ENCODE measurements at regions not wholly inside any gene's neighbourhood (a gene's known extent, or its start where the extent isn't known, plus 50 kb on each side); places are given as distances from the start of the nearest gene placed in this dataset.

- ATAC-seq (ENCODE audit: poor library complexity), result no peak
- intact Hi-C loops (cut with DNase I), result no loop called here
- no peak for DNase-seq
Observed at GRCh38 chr18:76145521-76146376, 349.3 kb downstream of the ZNF516 start.

- ATAC-seq (ENCODE audit: poor library complexity) (no peak), DNase-seq (no peak)
- intact Hi-C loops (cut with DNase I), result no loop called here
Observed at GRCh38 chr18:76144844-76145243, 350.2 kb downstream of the ZNF516 start.

DNA sequence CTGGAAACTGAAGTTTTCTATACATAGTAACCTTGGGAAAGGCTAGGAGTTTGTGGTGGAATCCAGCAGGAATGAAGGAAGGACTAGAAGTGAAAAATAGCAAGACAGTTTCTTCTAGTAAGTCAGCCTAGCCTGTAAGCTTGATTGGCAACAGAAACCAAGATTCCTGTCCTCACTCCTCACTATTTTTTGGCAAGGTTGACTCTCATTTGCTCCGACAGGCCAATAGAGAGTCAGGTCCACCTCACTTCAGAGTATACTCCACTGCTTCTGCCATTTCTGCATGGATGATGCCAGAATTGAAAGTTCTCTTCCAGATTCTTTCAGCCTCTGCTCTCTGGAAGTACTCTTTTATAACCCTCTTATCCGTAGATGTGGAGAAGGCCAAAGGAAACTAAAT lies 352.4 kb downstream of the ZNF516 start:
- intact Hi-C loops (cut with DNase I), result no loop called here
- DNase-seq (no peak), ATAC-seq (ENCODE audit: poor library complexity) (no peak)

- ATAC-seq (ENCODE audit: poor library complexity), result no peak
- no peak for DNase-seq
- intact Hi-C loops (cut with DNase I), result no loop called here
Observed at GRCh38 chr18:76139844-76140243, 355.2 kb downstream of the ZNF516 start.

- ATAC-seq (ENCODE audit: poor library complexity), result no peak
- intact Hi-C loops (cut with DNase I), result no loop called here
- DNase-seq, result no peak
Observed at GRCh38 chr18:76137216-76137615, 357.8 kb downstream of the ZNF516 start.

- intact Hi-C loops (cut with DNase I), result no loop called here
- no peak for ATAC-seq (ENCODE audit: poor library complexity)
- no peak for DNase-seq
Observed at GRCh38 chr18:76136701-76137100, 358.3 kb downstream of the ZNF516 start.

DNA sequence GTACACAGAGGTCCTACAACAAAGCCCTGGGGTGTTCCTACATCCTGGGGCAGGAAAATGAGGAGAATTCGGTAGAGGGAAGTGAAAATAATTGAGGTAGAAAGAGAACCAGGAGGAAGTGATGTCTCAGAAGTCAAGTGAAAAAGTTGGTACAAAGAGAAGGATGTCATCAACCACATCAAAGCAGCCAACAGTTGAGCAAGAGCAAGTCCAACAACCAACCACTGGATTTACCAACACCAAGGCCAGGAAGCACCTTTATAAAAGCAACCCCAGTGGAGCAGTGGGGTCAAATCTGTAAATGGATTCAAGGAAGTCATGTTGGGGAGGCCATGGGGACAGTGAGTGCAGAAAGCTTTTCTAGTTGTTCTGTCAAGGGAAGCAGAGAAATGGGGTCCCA lies 360.4 kb downstream of the ZNF516 start:
- DNase-seq (no peak), ATAC-seq (ENCODE audit: poor library complexity) (no peak)
- intact Hi-C loops (cut with DNase I), result no loop called here

DNA sequence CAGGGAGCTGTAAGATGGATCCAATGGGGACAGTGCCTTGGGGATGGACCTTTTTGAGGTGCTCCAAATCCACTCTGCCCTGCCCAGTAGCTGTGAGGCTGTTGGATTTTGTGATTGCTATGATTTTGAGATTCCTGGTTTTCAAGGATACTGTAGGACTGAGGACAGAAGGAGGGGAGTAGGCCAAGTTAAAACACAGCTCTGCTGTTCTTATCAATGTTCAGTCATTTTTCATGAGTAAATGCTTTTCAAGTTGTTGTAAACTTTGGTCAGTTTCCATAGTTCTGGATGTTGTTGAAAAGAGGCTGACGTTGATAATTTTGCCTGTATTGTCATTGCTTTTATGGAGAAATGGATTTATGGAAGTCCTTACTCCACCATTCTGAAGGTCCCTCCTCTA lies 361.2 kb downstream of the ZNF516 start:
- no peak for ATAC-seq (ENCODE audit: poor library complexity)
- intact Hi-C loops (cut with DNase I), result no loop called here
- no peak for DNase-seq

GRCh38 chr18:76131738-76132137 lies 363.3 kb downstream of the ZNF516 start:
- no peak for ATAC-seq (ENCODE audit: poor library complexity)
- intact Hi-C loops (cut with DNase I), result no loop called here
- DNase-seq, result no peak

DNA sequence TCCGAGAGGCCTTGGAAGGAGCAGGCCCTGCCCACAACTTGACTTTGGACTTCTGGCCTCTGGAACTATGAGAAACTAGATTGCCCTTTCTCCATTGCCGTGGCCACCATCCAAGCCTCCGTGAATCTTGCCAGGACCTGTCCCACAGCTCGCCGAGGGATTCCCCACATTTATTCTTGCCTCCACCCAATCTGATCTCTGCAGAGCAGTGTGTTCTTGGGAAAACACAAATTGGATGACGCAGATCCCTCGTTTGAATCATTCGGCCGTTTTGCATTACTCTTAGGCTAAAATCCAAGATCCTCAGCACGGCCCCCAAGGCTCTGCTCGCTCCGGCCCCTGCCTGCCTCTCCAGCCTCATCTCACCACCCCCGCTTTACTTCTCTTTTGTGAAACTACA lies 364.2 kb downstream of the ZNF516 start:
- intact Hi-C loops (cut with DNase I), result no loop called here
- DNase-seq, result peak; percentile 50
- no peak for ATAC-seq (ENCODE audit: poor library complexity)

DNA sequence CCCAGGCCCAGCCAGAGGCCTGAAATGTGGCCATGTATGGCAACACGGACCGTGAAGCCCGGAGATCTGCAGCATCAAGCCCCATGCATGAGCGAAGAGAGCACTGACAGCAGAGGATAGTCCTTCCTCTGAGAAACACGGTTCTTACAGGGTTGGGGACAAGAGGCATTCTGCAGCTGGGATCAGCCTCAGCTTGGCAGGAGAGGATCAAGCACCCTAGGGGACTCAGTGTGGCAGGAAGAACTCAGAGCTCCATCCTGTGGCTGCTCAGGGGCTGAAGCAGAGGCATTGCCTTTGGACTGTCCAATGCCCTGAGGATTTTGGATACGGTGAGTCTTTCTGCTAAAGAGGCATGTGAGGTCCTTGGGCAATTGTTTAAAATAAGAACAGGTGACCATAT lies 368.7 kb downstream of the ZNF516 start:
- peak; percentile 88 for ATAC-seq (ENCODE audit: poor library complexity)
- intact Hi-C loops (cut with DNase I), result loop anchor here (2.0 kb wide), 1 partner anchor 242 kb away; no protein-coding TSS in a partner anchor
- DNase-seq, result no peak

DNA sequence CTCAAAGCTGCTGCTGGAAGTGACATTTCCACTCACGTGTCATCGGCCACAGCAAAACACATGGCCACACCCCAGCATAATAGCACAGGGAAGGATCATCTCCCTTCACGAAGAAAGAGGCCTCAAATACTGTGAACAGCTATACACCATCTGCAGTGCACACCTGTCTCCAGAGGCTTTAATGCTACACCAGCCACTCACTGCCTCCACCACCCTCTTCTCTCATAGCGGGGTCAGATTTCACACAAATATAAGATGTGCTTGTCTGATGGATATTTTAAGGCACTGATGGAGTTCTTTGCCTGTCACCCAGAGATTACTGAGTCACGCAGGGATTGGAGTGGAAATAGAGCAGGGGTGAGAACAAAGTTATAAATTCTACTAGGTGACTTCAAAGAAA lies 374.0 kb downstream of the ZNF516 start:
- ATAC-seq (ENCODE audit: poor library complexity), result no peak
- intact Hi-C loops (cut with DNase I), result no loop called here
- no peak for DNase-seq

- DNase-seq (no peak), ATAC-seq (ENCODE audit: poor library complexity) (no peak)
- intact Hi-C loops (cut with DNase I), result loop anchor here (10.0 kb wide), 1 partner anchor 59 kb away; no protein-coding TSS in a partner anchor
Observed at GRCh38 chr18:76115580-76115979, 379.5 kb downstream of the ZNF516 start.

GRCh38 chr18:76113101-76113500 lies 381.9 kb downstream of the ZNF516 start:
- intact Hi-C loops (cut with DNase I), result loop anchor here (10.0 kb wide), 1 partner anchor 62 kb away; no protein-coding TSS in a partner anchor
- ATAC-seq (ENCODE audit: poor library complexity) (no peak), DNase-seq (no peak)

GRCh38 chr18:76102626-76103025 lies 392.4 kb downstream of the ZNF516 start:
- ATAC-seq (ENCODE audit: poor library complexity) (no peak), DNase-seq (no peak)
- intact Hi-C loops (cut with DNase I), result no loop called here

DNA sequence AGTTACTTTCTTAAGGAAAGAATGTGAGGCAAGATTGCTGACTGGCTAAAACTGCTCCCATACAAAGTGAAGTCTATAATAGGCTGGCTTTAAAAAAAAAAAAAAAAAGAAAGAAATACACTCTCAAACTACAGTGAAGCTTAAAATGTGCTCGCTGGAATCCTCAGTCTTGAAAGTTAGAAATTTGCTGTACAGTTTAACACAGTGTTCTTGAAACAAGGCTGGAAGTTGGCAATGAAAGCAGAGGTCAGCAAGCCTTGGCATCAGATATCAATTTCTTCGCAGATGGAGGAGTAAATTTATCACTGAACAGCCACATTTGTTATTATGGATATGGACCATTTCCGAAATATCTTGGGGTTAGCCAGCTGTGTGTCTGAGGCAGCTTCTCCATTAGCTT lies 392.9 kb downstream of the ZNF516 start:
- intact Hi-C loops (cut with DNase I), result no loop called here
- no peak for DNase-seq
- ATAC-seq (ENCODE audit: poor library complexity), result no peak

DNA sequence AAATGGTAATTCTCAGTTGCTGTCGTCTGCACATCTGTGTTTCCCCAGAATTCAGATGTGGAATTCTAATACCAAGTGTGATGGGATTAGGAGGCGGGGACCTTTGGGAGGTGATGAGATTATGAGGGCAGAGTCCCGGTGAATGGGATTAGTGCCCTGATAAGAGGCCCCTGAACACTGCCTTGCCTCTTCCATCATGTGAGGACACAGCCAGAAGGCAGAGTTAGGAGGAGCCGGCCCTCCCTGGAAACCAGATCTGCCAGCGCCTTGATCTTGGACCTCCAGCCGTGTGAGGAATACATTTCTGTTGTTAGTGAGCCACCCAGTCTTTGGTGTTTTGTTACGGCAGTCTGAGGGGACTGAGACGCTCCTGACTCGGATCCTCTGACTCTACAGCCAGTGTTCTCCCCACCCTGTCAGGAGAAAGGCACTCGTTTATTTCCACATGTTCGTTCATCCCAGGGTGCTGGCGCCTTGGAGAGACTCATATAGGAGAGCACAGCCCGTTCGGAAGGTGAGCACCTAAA lies 395.0 kb downstream of the ZNF516 start:
- DNase-seq (no peak), ATAC-seq (ENCODE audit: poor library complexity) (no peak)
- intact Hi-C loops (cut with DNase I), result no loop called here

GRCh38 chr18:76098674-76099411 lies 396.2 kb downstream of the ZNF516 start:
- intact Hi-C loops (cut with DNase I), result no loop called here
- no peak for DNase-seq

GRCh38 chr18:76081536-76081935 lies 413.5 kb downstream of the ZNF516 start:
- ATAC-seq (ENCODE audit: poor library complexity), result no peak
- no peak for DNase-seq
- intact Hi-C loops (cut with DNase I), result no loop called here

More at GRCh38 chr18:76098674-76099411, 396.2 kb downstream of the ZNF516 start:
- ATAC-seq (ENCODE audit: poor library complexity), result no peak

GRCh38 chr18:76080430-76080829 lies 414.6 kb downstream of the ZNF516 start:
- intact Hi-C loops (cut with DNase I), result no loop called here
- DNase-seq, result no peak

More at GRCh38 chr18:76080430-76080829, 414.6 kb downstream of the ZNF516 start:
- no peak for ATAC-seq (ENCODE audit: poor library complexity)

Data from Right ventricle myocardium superior (tissue), 1 donor.